ENCODE measurements at regions not wholly inside any gene's neighbourhood (a gene's known extent, or its start where the extent isn't known, plus 50 kb on each side); places are given as distances from the start of the nearest gene placed in this dataset.
"Not testable (repeated sequence)": the region's sequence is repeated elsewhere in the genome, so short reads cannot be mapped to it uniquely, and the experiment has no call there.

GRCh38 chr4:9110700-9111099 is 59.5 kb upstream of the FAM90A26 start:
- DNase-seq; in situ Hi-C loops (cut with HindIII; ENCODE audit: low pct_ligation_motif_present, low pct_unique_long_range_greater_than_20kb, low sequenced_read_pairs): not testable (repeated sequence)

DNA sequence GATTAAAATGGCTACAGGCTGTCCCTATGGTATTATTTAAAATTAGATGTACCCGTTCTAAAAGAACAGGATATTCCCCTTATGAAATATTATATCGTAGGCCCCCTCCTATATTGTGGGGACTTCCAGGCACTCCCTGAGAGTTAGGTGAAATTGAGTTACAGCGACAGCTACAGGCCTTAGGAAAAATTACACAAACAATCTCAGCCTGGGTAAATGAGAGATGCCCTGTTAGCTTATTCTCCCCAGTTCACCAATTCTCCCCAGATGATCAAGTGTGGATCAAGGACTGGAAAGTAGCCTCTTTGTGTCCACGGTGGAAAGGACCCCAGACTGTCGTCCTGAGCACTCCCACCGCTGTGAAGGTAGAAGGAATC is 67.1 kb upstream of the FAM90A26 start:
- in situ Hi-C loops (cut with HindIII; ENCODE audit: low pct_ligation_motif_present, low pct_unique_long_range_greater_than_20kb, low sequenced_read_pairs); DNase-seq: not testable (repeated sequence)

GRCh38 chr4:9102471-9103147 is 67.6 kb upstream of the FAM90A26 start:
- in situ Hi-C loops (cut with HindIII; ENCODE audit: low pct_ligation_motif_present, low pct_unique_long_range_greater_than_20kb, low sequenced_read_pairs); DNase-seq: not testable (repeated sequence)

GRCh38 chr4:9096330-9096729 is 73.9 kb upstream of the FAM90A26 start:
- in situ Hi-C loops (cut with HindIII; ENCODE audit: low pct_ligation_motif_present, low pct_unique_long_range_greater_than_20kb, low sequenced_read_pairs); DNase-seq: not testable (repeated sequence)

GRCh38 chr4:9078796-9079195 is 91.4 kb upstream of the FAM90A26 start:
- in situ Hi-C loops (cut with HindIII; ENCODE audit: low pct_ligation_motif_present, low pct_unique_long_range_greater_than_20kb, low sequenced_read_pairs); DNase-seq: not testable (repeated sequence)

DNA sequence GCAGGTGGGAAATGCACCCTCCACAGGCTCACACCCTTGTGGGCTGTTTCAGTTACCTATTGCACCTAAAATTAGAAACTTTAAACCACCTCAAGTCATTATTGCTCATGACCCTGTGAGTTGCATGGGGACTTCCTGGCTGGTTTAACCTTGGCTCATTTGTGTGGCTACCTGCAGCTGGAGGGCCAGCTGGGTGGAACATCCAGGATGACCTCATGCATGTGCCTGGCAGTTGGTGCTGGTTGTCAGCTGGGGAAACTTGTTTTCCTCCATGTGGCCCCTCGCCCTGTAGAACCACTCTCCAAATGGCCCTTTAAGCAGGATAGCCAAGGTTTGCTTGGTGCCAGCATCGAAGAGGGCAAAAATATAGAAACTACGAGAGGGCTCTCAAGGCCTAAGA is 93.2 kb upstream of the FAM90A26 start:
- DNase-seq; in situ Hi-C loops (cut with HindIII; ENCODE audit: low pct_ligation_motif_present, low pct_unique_long_range_greater_than_20kb, low sequenced_read_pairs): not testable (repeated sequence)

GRCh38 chr4:9076486-9076885 is 93.7 kb upstream of the FAM90A26 start:
- DNase-seq; in situ Hi-C loops (cut with HindIII; ENCODE audit: low pct_ligation_motif_present, low pct_unique_long_range_greater_than_20kb, low sequenced_read_pairs): not testable (repeated sequence)

GRCh38 chr4:9073371-9073770 is 96.8 kb upstream of the FAM90A26 start:
- in situ Hi-C loops (cut with HindIII; ENCODE audit: low pct_ligation_motif_present, low pct_unique_long_range_greater_than_20kb, low sequenced_read_pairs); DNase-seq: not testable (repeated sequence)

GRCh38 chr4:9072521-9073220 is 97.5 kb upstream of the FAM90A26 start:
- DNase-seq; in situ Hi-C loops (cut with HindIII; ENCODE audit: low pct_ligation_motif_present, low pct_unique_long_range_greater_than_20kb, low sequenced_read_pairs): not testable (repeated sequence)

DNA sequence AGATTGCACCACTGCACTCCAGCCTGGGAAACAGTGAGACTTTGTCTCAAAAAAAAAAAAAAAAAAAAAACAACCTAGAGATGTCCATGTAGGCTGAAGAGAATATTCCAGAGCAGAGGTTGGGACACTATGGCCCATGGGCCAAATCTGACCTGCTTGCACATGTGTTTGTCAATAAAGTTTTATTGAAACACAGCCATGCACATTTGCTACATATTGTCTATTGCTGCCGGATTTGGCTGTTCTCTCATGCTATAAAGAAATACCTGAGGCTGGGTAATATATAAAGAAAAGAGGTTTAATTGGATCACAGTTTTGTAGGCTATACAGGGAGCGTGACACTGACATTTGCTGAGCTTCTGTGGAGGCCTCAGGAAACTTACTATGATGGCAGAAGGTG is 102.3 kb upstream of the FAM90A26 start:
- in situ Hi-C loops (cut with HindIII; ENCODE audit: low pct_ligation_motif_present, low pct_unique_long_range_greater_than_20kb, low sequenced_read_pairs) = not testable (repeated sequence)

DNA sequence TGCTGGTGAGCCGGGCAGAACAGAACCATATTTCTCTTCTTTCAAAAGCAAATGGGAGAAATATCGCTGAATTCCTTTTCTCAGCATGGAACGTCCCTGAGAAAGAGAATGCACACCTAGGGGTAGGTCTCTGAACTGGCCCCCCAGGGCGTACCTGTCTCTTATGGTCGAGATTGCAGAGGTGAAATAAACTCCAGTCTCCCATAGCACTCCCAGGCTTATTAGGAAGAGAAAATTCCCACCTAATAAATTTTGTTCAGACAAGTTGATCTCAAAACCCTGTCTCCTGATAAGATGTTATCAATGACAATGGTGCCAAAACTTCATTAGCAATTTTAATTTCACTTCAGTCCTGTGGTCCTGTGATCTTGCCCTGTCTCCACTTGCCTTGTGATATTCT is 106.6 kb upstream of the FAM90A26 start:
- in situ Hi-C loops (cut with HindIII; ENCODE audit: low pct_ligation_motif_present, low pct_unique_long_range_greater_than_20kb, low sequenced_read_pairs); DNase-seq: not testable (repeated sequence)

More for the DNA sequence above, 102.3 kb upstream of the FAM90A26 start:
- not testable (repeated sequence) for DNase-seq

DNA sequence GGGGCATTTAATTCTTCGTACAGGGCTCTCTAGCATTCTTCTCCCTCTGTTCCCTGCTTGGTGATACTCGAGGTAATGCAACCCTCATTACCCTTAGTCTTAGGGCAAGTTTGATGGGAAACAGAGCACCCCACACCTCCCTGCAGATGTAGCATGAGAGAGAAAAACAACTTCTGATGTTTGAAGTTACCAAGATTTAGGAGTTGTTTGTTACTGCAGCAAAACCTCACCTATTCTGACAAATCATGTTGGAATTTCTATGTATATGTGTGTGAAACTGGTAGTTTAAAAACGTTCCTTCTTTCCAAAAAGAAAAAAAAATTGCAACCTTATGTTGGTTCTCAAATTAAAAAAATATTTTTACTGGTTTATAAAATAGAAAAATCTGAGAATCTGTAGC is 145.3 kb upstream of the FAM90A26 start:
- DNase-seq; in situ Hi-C loops (cut with HindIII; ENCODE audit: low pct_ligation_motif_present, low pct_unique_long_range_greater_than_20kb, low sequenced_read_pairs): not testable (repeated sequence)

- in situ Hi-C loops (cut with HindIII; ENCODE audit: low pct_ligation_motif_present, low pct_unique_long_range_greater_than_20kb, low sequenced_read_pairs); DNase-seq: not testable (repeated sequence)
Measured at GRCh38 chr4:9009792-9010191, 138.2 kb upstream of the HMX1 start.

DNA sequence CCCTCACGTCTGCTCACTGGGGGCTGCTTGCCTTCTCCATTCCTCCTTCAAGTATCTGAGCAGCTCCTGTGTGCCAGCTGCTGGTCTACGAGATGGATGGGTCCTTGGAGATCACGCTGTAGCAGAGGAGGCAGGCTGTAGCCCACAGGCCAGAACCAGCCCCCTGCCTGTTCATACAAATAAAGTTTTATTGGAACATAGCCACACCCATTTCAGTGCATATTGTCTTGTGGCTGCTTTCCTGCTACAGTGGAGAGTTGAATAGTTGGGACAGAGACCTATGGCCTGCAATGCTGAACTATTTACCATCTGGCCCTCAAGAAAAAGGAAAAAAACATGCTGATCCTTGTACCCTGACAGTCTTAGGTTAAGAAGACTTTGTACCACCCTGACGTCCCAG is 136.8 kb upstream of the HMX1 start:
- DNase-seq; in situ Hi-C loops (cut with HindIII; ENCODE audit: low pct_ligation_motif_present, low pct_unique_long_range_greater_than_20kb, low sequenced_read_pairs): not testable (repeated sequence)

DNA sequence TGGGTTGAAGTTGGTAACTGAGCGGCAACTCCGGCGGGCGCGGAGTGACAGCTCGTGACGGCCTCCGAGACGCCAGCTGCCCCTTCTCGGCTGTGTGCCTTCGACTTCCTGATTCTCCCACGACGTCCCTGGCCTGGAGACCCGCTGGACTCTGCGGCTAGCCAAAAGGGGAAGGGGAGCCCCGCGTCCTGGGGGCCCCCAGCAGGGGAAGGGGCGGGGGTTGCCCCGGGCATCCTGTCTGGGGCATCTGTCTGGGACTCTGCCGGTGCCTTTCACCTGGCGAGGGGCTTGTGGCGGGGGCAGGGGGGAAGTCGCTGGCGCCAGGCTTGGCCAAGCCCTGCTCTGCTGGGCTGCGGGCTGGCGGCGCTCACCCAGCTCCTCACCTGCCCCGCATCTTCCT is 129.5 kb upstream of the HMX1 start:
- DNase-seq; in situ Hi-C loops (cut with HindIII; ENCODE audit: low pct_ligation_motif_present, low pct_unique_long_range_greater_than_20kb, low sequenced_read_pairs): not testable (repeated sequence)

GRCh38 chr4:9000505-9001001 is 128.9 kb upstream of the HMX1 start:
- DNase-seq = peak; percentile 24
- in situ Hi-C loops (cut with HindIII; ENCODE audit: low pct_ligation_motif_present, low pct_unique_long_range_greater_than_20kb, low sequenced_read_pairs) = not testable (repeated sequence)

GRCh38 chr4:8992981-8993380 is 121.3 kb upstream of the HMX1 start:
- in situ Hi-C loops (cut with HindIII; ENCODE audit: low pct_ligation_motif_present, low pct_unique_long_range_greater_than_20kb, low sequenced_read_pairs) = not testable (repeated sequence)

GRCh38 chr4:8991449-8991848 is 119.8 kb upstream of the HMX1 start:
- in situ Hi-C loops (cut with HindIII; ENCODE audit: low pct_ligation_motif_present, low pct_unique_long_range_greater_than_20kb, low sequenced_read_pairs); DNase-seq: not testable (repeated sequence)

More at GRCh38 chr4:8992981-8993380, 121.3 kb upstream of the HMX1 start:
- not testable (repeated sequence) for DNase-seq

DNA sequence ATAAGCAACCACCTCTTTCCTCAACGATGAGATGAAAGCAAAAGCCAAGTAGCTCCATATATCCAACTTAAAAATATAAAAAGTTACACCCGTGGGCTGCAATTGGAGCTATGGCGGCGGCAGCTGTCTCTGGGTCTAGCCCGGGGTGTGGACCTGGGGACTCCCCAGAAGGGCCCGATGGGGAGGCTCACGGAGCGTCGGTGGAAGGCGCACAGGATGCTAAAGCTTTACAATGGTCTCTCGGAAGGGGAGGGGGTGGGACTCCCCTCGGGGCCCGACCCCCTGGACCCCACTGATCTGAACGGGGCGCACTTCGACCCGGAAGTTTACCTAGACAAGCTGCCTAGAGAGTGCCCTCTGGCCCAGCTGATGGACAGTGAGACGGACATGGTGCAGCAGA is 118.7 kb upstream of the HMX1 start:
- in situ Hi-C loops (cut with HindIII; ENCODE audit: low pct_ligation_motif_present, low pct_unique_long_range_greater_than_20kb, low sequenced_read_pairs); DNase-seq: not testable (repeated sequence)
